Skeletal muscle tissue (tissue), 3 donors: ENCODE measurements at regions not wholly inside any gene's neighbourhood (a gene's known extent, or its start where the extent isn't known, plus 50 kb on each side); places are given as distances from the start of the nearest gene placed in this dataset.

ENCODE experiments used
- H3K27ac ChIP-seq: one replicate; pipeline ENCODE4 v1.7.0; 2013; ENCODE audit warnings: mild to moderate bottlenecking, low read depth, low read length, inconsistent platforms
- H3K27me3 ChIP-seq, 3 donors: one replicate each; pipeline ENCODE4 v1.7.0; 2013; ENCODE audit warnings: low read length in 3 of 3; ENCODE audit not compliant: control insufficient read depth in 3 of 3, insufficient read depth in 3 of 3
- H3K36me3 ChIP-seq, 3 donors: one replicate each; pipeline ENCODE4 v1.7.0; 2013; ENCODE audit warnings: low read length in 3 of 3; ENCODE audit not compliant: control insufficient read depth in 3 of 3, insufficient read depth in 3 of 3
- H3K4me1 ChIP-seq, 3 donors: one replicate each; pipeline ENCODE4 v1.7.0; 2013; ENCODE audit warnings: low read length in 3 of 3, mild to moderate bottlenecking in 3 of 3; ENCODE audit not compliant: control insufficient read depth in 3 of 3, insufficient read depth in 3 of 3
- H3K4me3 ChIP-seq, 3 donors: one replicate each; pipeline ENCODE4 v1.7.0; 2013; ENCODE audit warnings: low read length in 3 of 3
- H3K9ac ChIP-seq, 3 donors: one replicate each; pipeline ENCODE4 v1.7.0; 2013; ENCODE audit warnings: low read length in 3 of 3, mild to moderate bottlenecking in 3 of 3, moderate library complexity in 2 of 3, low read depth in 1 of 3
- H3K9me3 ChIP-seq, 3 donors: one replicate each; pipeline ENCODE4 v1.7.0; 2013; ENCODE audit warnings: low read length in 3 of 3; ENCODE audit not compliant: control insufficient read depth in 3 of 3
- donor health status: Osteomylitis.

DNA sequence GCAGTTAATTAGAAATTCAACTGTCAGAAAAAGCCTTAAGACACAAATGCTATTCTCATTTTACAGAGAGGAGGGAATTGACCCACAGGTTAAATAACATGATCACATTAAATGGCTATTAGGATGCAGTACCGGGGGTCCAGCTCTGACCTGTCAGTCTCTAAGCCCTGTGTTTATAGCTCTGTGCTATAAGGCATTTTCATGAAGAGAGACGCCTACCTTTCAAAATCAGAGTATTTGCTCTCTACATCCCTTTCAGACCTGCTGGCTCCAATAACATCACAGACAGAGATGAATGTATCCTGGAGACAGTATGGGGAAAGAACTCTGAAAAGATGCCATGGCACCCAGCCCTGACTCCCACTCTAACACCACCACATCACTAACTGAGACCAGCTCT lies 189.9 kb upstream of the PRSS58 start:
- H3K27ac ChIP-seq: no peak overlapping the region
- H3K4me1 ChIP-seq: peaks cover 16 to 18% (median 17%) of the 10 kb centered on the region in 3 donors
- H3K9ac ChIP-seq: no peak overlapping the region
- no peak overlapping the region for H3K4me3 ChIP-seq
- no peaks in the 10 kb centered on the region for H3K36me3 ChIP-seq
- no peaks in the 10 kb centered on the region for H3K9me3 ChIP-seq
- no peaks in the 10 kb centered on the region for H3K27me3 ChIP-seq

DNA sequence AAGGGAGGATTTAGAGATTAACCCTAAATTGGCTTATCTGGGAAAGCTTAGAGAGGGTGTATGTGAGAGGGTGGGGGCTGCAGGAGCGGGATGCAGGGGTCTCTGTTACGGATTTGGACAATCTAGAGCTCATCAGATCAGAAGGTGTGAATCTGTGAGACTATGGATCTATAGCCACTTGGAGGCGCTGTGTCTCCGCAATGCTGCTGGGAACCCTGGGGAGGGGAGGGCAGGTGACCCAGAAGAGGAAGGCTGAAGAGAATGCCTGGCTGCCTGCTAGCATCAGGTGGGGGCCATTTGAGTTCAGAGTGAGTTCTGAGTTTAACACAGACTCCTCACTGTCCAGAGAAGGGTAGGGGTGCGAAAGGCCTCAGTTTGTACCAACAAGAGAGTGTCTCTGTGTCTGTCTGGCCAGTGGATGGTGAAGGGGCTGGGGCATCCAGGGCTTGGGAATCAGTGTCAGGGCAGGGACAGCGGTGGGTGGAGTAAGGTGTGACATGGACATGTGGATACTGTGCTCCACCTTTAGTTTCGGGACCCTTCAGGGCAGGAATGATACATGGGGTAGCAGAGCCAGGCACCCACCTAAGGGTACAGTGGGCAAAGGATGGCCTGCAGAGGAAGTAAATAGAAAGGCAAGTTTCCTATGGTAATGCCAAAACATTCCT lies 187.3 kb upstream of the PRSS58 start:
- no peak overlapping the region for H3K9ac ChIP-seq
- H3K36me3 ChIP-seq: no peaks in the 10 kb centered on the region
- no peaks in the 10 kb centered on the region for H3K27me3 ChIP-seq
- no peaks in the 10 kb centered on the region for H3K9me3 ChIP-seq
- no peaks in the 10 kb centered on the region for H3K4me1 ChIP-seq
- H3K4me3 ChIP-seq: no peak overlapping the region
- H3K27ac ChIP-seq: no peak overlapping the region

DNA sequence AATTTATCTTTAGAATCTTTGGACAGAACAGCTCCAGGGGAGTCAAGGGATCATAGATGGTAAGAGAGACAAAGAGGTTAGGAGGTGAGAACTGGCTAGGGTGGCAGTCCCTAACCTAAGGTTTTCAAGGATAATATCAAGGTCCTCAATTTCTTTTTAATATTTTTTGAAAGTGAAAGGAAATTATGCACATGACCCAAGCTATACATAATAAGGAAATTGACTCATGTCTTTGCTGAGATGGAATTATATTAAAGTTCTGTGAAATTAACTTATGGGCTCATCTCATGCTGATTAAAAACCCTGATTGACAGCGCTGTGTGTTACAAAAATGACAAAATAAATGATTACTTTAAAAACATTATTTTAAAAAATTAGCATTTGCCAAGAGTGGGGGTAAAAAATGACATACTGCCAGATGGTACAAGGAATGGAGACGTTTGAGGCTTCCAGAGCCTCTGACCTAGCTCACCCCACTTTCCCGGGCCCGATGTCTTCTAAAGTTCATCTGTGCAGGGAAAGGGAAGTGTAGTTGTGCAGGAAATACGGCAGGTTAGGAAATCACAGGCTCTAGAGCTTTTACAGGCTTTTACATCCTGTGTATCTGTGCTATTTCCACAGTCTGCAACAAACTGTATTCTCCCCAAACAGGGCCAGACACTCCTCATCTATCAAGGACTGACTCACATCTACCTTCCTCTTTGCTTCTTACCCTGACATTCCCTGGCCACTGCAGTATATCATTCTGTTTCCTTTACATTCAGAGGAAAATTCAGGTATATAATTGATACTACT lies 185.6 kb upstream of the PRSS58 start:
- Histone ChIP-seq H3K9me3 (no peaks in the 10 kb centered on the region), H3K4me3 (no peak overlapping the region), H3K27me3 (peaks cover 0 to 2% (median 0%) of the 10 kb centered on the region in 3 donors), H3K9ac (no peak overlapping the region), H3K27ac (no peak overlapping the region), H3K36me3 (no peaks in the 10 kb centered on the region), H3K4me1 (peaks cover 0 to 2% (median 0%) of the 10 kb centered on the region in 3 donors)

DNA sequence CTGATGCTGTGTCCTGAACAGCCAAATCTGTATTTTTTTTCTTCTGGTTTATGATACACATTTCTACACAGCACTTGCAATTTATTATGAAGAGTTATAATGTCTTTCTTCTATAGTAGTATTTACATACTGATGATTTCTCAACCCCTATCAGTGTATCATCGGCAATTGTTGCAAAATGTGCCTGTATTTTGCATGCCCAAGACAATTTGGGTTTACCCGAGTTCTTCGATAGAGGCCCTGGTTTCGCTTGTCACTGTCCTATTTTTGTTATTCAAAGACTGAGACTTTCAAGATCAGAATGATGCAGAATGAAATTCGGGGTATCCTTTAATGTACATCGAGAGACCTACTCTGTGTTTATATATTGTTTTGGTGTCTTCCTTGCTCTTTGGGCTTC lies 184.5 kb upstream of the PRSS58 start:
- Histone ChIP-seq H3K36me3 (no peaks in the 10 kb centered on the region), H3K27ac (no peak overlapping the region), H3K4me3 (no peak overlapping the region), H3K9me3 (no peaks in the 10 kb centered on the region), H3K27me3 (peaks cover 0 to 2% (median 0%) of the 10 kb centered on the region in 3 donors), H3K9ac (no peak overlapping the region), H3K4me1 (peaks cover 0 to 2% (median 0%) of the 10 kb centered on the region in 3 donors)

DNA sequence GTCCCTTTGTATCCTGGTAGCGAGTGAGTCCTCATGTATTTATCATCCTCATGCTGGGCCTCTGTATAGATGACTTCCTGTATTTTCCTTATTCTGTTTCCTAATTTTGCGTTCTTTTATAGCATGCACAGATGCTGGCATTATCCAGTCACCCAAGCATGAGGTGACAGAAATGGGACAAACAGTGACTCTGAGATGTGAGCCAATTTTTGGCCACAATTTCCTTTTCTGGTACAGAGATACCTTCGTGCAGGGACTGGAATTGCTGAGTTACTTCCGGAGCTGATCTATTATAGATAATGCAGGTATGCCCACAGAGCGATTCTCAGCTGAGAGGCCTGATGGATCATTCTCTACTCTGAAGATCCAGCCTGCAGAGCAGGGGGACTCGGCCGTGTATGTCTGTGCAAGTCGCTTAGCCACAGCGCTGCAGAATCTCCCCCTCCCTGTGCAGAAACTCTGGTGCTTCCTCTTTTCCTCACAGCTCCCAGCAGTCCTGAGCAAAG lies 183.1 kb upstream of the PRSS58 start:
- H3K4me3 ChIP-seq: no peak overlapping the region
- no peak overlapping the region for H3K27ac ChIP-seq
- H3K9ac ChIP-seq: no peak overlapping the region
- no peaks in the 10 kb centered on the region for H3K36me3 ChIP-seq
- H3K4me1 ChIP-seq: peaks cover 0 to 2% (median 0%) of the 10 kb centered on the region in 3 donors
- peaks cover 0 to 2% (median 0%) of the 10 kb centered on the region in 3 donors for H3K27me3 ChIP-seq
- H3K9me3 ChIP-seq: no peaks in the 10 kb centered on the region

DNA sequence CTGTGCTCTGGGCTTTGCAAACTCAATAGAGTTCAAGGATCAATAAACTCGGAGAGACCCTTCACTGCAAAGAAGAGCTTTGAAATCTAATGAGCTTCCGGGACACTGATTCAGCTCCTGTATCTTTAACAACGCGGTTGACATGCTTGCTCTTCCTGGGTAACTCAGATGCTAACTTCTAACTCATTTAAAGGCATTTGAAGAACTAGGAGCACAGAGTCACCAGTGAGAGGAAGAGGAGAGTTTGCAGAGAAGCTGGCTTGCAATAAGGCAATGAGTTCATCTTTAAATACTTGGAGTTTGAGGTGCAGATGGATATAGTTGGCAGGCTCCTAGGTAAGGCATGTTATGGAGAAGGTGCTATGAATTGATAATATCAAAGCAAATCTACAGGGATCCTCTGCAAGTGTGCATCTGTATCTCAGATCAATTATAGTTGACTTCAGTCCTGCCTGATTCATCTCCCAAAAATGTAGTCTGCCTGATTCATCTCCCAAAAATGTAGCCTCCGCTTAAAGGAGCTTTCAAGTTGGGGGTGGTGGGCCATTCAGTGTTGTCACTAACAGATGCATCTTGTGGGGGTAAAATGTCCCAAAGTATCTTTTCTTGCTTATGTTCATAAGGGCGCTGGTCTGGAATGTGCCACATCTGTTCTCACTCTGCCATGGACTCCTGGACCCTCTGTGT lies 182.5 kb upstream of the PRSS58 start:
- no peak overlapping the region for H3K4me3 ChIP-seq
- H3K36me3 ChIP-seq: no peaks in the 10 kb centered on the region
- peaks cover 0 to 2% (median 0%) of the 10 kb centered on the region in 3 donors for H3K27me3 ChIP-seq

DNA sequence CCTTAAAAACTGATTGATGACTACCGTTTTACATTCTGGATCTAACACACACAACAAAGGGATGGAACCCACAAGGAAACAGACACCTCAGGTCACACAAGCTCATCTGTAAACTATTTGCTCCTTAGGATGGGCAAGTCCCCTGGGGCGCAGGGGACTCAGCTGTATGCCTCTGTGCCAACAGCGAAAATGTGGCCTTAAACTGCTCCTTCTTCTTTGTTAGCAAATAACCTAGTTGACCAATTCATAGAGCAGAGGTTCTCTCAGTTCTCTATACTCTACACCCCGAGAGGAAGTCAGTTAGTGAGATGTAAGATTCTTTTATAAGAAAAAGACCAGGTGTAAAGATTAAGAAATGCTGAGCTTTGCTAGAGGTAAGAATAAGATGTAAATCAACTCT lies 181.9 kb upstream of the PRSS58 start:
- peaks cover 0 to 2% (median 0%) of the 10 kb centered on the region in 3 donors for H3K4me1 ChIP-seq
- H3K27me3 ChIP-seq: peaks cover 0 to 2% (median 0%) of the 10 kb centered on the region in 3 donors
- no peaks in the 10 kb centered on the region for H3K9me3 ChIP-seq
- no peak overlapping the region for H3K9ac ChIP-seq
- H3K36me3 ChIP-seq: no peaks in the 10 kb centered on the region
- H3K27ac ChIP-seq: no peak overlapping the region
- no peak overlapping the region for H3K4me3 ChIP-seq

More for the DNA sequence above, 182.5 kb upstream of the PRSS58 start:
- Histone ChIP-seq H3K4me1 (peaks cover 0 to 2% (median 0%) of the 10 kb centered on the region in 3 donors), H3K27ac (no peak overlapping the region), H3K9me3 (no peaks in the 10 kb centered on the region), H3K9ac (no peak overlapping the region)

DNA sequence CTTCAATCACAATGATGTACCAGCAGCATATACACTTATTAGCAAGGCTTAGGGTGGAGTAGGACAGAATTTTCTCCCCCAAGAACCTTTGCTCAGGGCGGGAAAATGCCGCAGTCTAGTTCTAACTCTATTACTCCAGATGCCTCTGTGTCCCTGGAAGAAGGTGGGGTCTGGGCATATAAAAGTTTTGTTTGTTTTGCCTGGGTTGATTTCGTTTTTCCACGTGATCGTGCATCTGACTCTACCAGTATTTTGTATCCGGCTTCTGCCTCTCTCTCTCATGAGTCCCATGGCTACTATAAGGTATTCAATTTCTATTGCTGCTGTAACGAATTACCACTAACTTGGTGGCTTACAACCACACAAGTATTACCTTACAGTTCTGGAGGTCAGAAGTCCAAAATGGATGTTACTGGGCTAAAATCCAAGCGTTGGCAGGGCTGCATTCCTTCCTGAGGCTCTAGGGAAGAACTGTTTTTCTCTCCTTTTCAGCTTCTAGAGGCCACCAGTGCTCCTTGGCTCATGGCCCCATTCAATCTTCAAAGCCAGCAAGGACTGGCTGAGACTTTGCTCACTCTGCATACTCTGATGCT lies 181.2 kb upstream of the PRSS58 start:
- H3K4me1 ChIP-seq: peaks cover 0 to 2% (median 0%) of the 10 kb centered on the region in 3 donors
- H3K36me3 ChIP-seq: no peaks in the 10 kb centered on the region
- H3K27ac ChIP-seq: no peak overlapping the region
- H3K27me3 ChIP-seq: peaks cover 0 to 2% (median 0%) of the 10 kb centered on the region in 3 donors
- no peaks in the 10 kb centered on the region for H3K9me3 ChIP-seq
- no peak overlapping the region for H3K4me3 ChIP-seq
- no peak overlapping the region for H3K9ac ChIP-seq

DNA sequence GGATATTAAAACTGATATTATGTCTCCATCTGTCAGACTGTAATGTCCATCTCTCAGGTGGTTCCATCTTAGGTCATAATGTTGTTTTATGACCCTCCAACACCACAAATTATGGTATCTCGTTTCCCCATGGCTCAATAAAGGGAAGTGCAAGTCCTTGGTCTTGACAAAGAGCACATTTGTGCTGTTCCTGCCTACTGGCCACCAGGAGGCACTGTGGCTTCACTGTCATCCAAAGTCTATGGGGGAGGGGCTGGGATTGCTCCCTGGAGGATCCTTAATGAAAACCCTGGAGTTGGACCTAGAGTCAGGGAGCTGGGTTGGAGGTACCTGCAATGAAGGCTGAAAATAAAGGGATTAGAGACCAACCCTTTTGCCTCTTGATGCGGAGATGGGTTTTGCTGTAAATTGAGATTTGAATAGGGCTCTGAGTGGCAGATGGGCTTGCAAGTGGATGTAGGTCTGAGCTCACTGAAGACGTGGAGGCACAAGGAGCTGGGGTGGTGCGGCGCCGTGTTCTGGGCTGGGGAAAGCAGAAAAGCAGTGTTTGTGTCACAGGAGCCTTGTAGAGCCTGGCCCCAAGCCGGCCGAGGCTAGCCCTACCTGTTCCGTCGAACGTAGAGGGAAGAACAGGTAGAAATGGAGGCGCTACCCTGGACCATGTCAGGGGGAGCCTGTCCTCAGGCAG lies 180.5 kb upstream of the PRSS58 start:
- H3K4me1 ChIP-seq: peaks cover 0 to 2% (median 0%) of the 10 kb centered on the region in 3 donors
- peaks cover 0 to 2% (median 0%) of the 10 kb centered on the region in 3 donors for H3K27me3 ChIP-seq
- H3K4me3 ChIP-seq: no peak overlapping the region
- no peak overlapping the region for H3K9ac ChIP-seq
- H3K36me3 ChIP-seq: no peaks in the 10 kb centered on the region
- no peak overlapping the region for H3K27ac ChIP-seq
- no peaks in the 10 kb centered on the region for H3K9me3 ChIP-seq
